Neural progenitor cell (in vitro differentiated cells): ENCODE measurements at regions not wholly inside any gene's neighbourhood (a gene's known extent, or its start where the extent isn't known, plus 50 kb on each side); places are given as distances from the start of the nearest gene placed in this dataset.
"Not testable (repeated sequence)": the region's sequence is repeated elsewhere in the genome, so short reads cannot be mapped to it uniquely, and the experiment has no call there.

Experiments
- DNase-seq: peaks from one replicate; pipeline ENCODE4 v3.0.0-alpha.2; 2016; ENCODE audit warnings: low spot score
- H2AFZ ChIP-seq: fragments of 200-600 bp; sonication (generic); replicated peaks from 2 replicates; pipeline ENCODE4 v1.6.1; 2016; ENCODE audit warnings: antibody characterized with exemption
- H3F3A ChIP-seq: fragments of 200-600 bp; sonication (generic); 2 replicates; pipeline ENCODE4 v1.6.1; 2016; ENCODE audit warnings: antibody characterized with exemption, low read depth
- H3K27ac ChIP-seq: fragments of 200-600 bp; sonication (generic); 2 replicates; pipeline ENCODE4 v1.5.1; 2016; ENCODE audit warnings: mild to moderate bottlenecking
- H3K27me3 ChIP-seq: fragments of 200-600 bp; sonication (generic); 2 replicates; pipeline ENCODE4 v1.6.1; 2016; ENCODE audit warnings: mild to moderate bottlenecking, moderate library complexity
- H3K36me3 ChIP-seq: fragments of 200-600 bp; sonication (generic); 2 replicates; pipeline ENCODE4 v1.5.1; 2016
- H3K4me1 ChIP-seq: fragments of 200-600 bp; sonication (generic); 2 replicates; pipeline ENCODE4 v1.6.1; 2016; ENCODE audit warnings: mixed run types
- H3K4me2 ChIP-seq: fragments of 200-600 bp; sonication (generic); 2 replicates; pipeline ENCODE4 v1.6.1; 2016
- H3K4me3 ChIP-seq: fragments of 200-600 bp; sonication (generic); 2 replicates; pipeline ENCODE4 v1.5.1; 2016
- H3K79me2 ChIP-seq: fragments of 200-600 bp; sonication (generic); 2 replicates; pipeline ENCODE4 v1.6.1; 2016; ENCODE audit warnings: low read depth
- H3K9ac ChIP-seq: fragments of 200-600 bp; sonication (generic); 2 replicates; pipeline ENCODE4 v1.6.1; 2016
- H3K9me3 ChIP-seq: fragments of 200-600 bp; sonication (generic); 2 replicates; pipeline ENCODE4 v1.5.1; 2016; ENCODE audit warnings: low read depth
- H4K20me1 ChIP-seq: fragments of 200-600 bp; sonication (generic); 2 replicates; pipeline ENCODE4 v1.6.1; 2016; ENCODE audit warnings: low read depth
- H3K27ac Mint-ChIP-seq: 3 replicates; pipeline ENCODE4 v1.8.0; 2021; ENCODE audit warnings: mixed read lengths
- H3K27me3 Mint-ChIP-seq: 2 replicates; pipeline ENCODE4 v1.8.0; 2022; ENCODE audit warnings: low read depth, mild to moderate bottlenecking, inconsistent platforms, moderate library complexity, mixed read lengths; ENCODE audit not compliant: insufficient read depth
- H3K36me3 Mint-ChIP-seq: 3 replicates; pipeline ENCODE4 v1.8.0; 2021; ENCODE audit warnings: mixed read lengths
- H3K4me1 Mint-ChIP-seq: 3 replicates; pipeline ENCODE4 v1.8.0; 2021; ENCODE audit warnings: mixed read lengths
- H3K4me3 Mint-ChIP-seq: 3 replicates; pipeline ENCODE4 v1.8.0; 2021; ENCODE audit warnings: mild to moderate bottlenecking, moderate library complexity, mixed read lengths
- H3K9me3 Mint-ChIP-seq: 3 replicates; pipeline ENCODE4 v1.8.0; 2020; ENCODE audit warnings: mixed read lengths

- H3K27me3 Mint-ChIP-seq, H3K4me3 Mint-ChIP-seq, H3K79me2 ChIP-seq, H3K9me3 Mint-ChIP-seq, H2AFZ ChIP-seq, DNase-seq, H3K27ac Mint-ChIP-seq, H3K4me3 ChIP-seq, H3K9me3 ChIP-seq, H3K4me2 ChIP-seq, H3F3A ChIP-seq, H4K20me1 ChIP-seq, H3K9ac ChIP-seq, H3K27me3 ChIP-seq, H3K36me3 Mint-ChIP-seq, H3K4me1 ChIP-seq, H3K27ac ChIP-seq, H3K36me3 ChIP-seq: not testable (repeated sequence)
- H3K4me1 Mint-ChIP-seq = peaks cover 11% of the 10 kb centered on the region
These were observed 161.0 kb downstream of the SPATA31A6 start for GRCh38 chr9:42344508-42344907.

- H3K4me2 ChIP-seq, H2AFZ ChIP-seq, H3K27me3 ChIP-seq, H3K79me2 ChIP-seq, H3K9me3 Mint-ChIP-seq, H3K27ac Mint-ChIP-seq, H3K36me3 Mint-ChIP-seq, H3K9ac ChIP-seq, H3K4me3 ChIP-seq, H3K27me3 Mint-ChIP-seq, H3F3A ChIP-seq, DNase-seq, H3K27ac ChIP-seq, H3K4me1 Mint-ChIP-seq, H4K20me1 ChIP-seq, H3K9me3 ChIP-seq, H3K4me1 ChIP-seq, H3K4me3 Mint-ChIP-seq, H3K36me3 ChIP-seq: not testable (repeated sequence)
These were observed 163.5 kb downstream of the SPATA31A6 start for GRCh38 chr9:42346916-42347315.

GRCh38 chr9:42349181-42349580 is 165.7 kb downstream of the SPATA31A6 start:
- H4K20me1 ChIP-seq, H3K4me1 ChIP-seq, H3K36me3 ChIP-seq, H3K4me3 ChIP-seq, H3K27me3 Mint-ChIP-seq, H3K36me3 Mint-ChIP-seq, H3F3A ChIP-seq, H3K4me1 Mint-ChIP-seq, H3K4me2 ChIP-seq, DNase-seq, H3K9me3 ChIP-seq, H3K27ac ChIP-seq, H3K79me2 ChIP-seq, H3K4me3 Mint-ChIP-seq, H3K27ac Mint-ChIP-seq, H3K9ac ChIP-seq, H3K27me3 ChIP-seq, H3K9me3 Mint-ChIP-seq, H2AFZ ChIP-seq: not testable (repeated sequence)

- H3F3A ChIP-seq, H3K36me3 Mint-ChIP-seq, H4K20me1 ChIP-seq, H3K27me3 Mint-ChIP-seq, H2AFZ ChIP-seq, H3K27ac Mint-ChIP-seq, H3K79me2 ChIP-seq, H3K4me3 ChIP-seq, H3K36me3 ChIP-seq, DNase-seq, H3K4me1 Mint-ChIP-seq, H3K27ac ChIP-seq, H3K9me3 Mint-ChIP-seq, H3K27me3 ChIP-seq, H3K4me2 ChIP-seq, H3K4me3 Mint-ChIP-seq, H3K9me3 ChIP-seq, H3K4me1 ChIP-seq, H3K9ac ChIP-seq: not testable (repeated sequence)
These were observed 167.0 kb downstream of the SPATA31A6 start for GRCh38 chr9:42350412-42350811.

DNA sequence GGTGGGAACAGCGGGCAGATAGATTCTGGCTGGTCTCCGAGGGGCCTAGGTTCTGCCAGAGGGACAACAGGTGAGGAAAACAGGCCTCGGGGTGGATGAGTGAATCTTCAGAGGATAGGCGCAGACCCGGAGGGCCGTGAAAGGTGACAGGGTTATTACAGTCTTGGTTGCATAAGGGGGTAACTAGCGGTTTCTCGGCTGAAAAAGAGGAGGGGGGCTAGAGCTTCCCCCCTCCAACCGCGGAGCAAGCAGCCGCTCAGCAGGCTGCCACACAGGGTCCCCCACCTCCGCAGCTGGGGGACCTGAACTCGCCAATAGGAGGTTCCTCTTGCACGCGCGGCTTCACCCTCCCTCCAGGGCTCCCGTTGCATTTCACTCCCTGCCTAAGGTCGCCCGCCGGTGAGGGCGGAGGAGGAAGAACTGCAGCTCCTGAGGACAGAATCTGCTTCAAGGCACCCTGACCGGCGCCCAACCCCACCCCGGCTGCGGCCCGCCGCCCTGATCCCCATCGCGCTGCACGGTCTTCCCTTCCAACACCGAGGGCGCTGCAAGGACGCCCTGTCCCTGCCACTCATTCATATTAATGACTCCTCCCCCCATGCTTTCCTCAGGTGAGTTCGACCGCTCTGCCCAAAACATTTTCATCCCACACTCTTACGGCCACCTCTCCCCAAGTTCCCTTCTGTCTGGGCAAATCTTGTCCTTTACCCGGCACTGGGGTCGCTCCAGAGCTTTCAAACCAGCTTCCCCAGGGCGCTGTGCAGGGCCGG is 174.3 kb downstream of the SPATA31A6 start:
- H3K9me3 ChIP-seq, H4K20me1 ChIP-seq, H3K27ac ChIP-seq, H3K36me3 ChIP-seq, H3K9me3 Mint-ChIP-seq, H3K79me2 ChIP-seq, H3K27me3 ChIP-seq, DNase-seq, H3K36me3 Mint-ChIP-seq, H3K27ac Mint-ChIP-seq, H3K9ac ChIP-seq: not testable (repeated sequence)
- peaks cover 10% of the 10 kb centered on the region for H3F3A ChIP-seq
- peak overlapping the region; percentile 71 for H3K4me2 ChIP-seq
- H3K27me3 Mint-ChIP-seq = peaks cover 11% of the 10 kb centered on the region
- H3K4me1 Mint-ChIP-seq = peaks cover 30% of the 10 kb centered on the region
- H3K4me1 ChIP-seq = peaks cover 25% of the 10 kb centered on the region
- peak overlapping the region; percentile 22 for H3K4me3 ChIP-seq
- H2AFZ ChIP-seq = peak overlapping the region; percentile 2
- peak overlapping the region; percentile 56 for H3K4me3 Mint-ChIP-seq

GRCh38 chr9:42358626-42359247 is 175.3 kb downstream of the SPATA31A6 start:
- peak; percentile 52 for DNase-seq
- not testable (repeated sequence) for H3K36me3 Mint-ChIP-seq, H4K20me1 ChIP-seq, H3K27me3 ChIP-seq, H3K9me3 ChIP-seq, H3K79me2 ChIP-seq, H3K9ac ChIP-seq, H3K9me3 Mint-ChIP-seq, H2AFZ ChIP-seq, H3K36me3 ChIP-seq, H3K27ac ChIP-seq
- Histone ChIP-seq H3K4me2 (peak overlapping the region; percentile 71), H3K4me3 (peak overlapping the region; percentile 22), H3F3A (peaks cover 10% of the 10 kb centered on the region), H3K4me1 (peaks cover 25% of the 10 kb centered on the region)
- Mint-ChIP-seq H3K27me3 (peaks cover 11% of the 10 kb centered on the region), H3K27ac (peak overlapping the region; percentile 5), H3K4me3 (peak overlapping the region; percentile 10), H3K4me1 (peaks cover 30% of the 10 kb centered on the region)

DNA sequence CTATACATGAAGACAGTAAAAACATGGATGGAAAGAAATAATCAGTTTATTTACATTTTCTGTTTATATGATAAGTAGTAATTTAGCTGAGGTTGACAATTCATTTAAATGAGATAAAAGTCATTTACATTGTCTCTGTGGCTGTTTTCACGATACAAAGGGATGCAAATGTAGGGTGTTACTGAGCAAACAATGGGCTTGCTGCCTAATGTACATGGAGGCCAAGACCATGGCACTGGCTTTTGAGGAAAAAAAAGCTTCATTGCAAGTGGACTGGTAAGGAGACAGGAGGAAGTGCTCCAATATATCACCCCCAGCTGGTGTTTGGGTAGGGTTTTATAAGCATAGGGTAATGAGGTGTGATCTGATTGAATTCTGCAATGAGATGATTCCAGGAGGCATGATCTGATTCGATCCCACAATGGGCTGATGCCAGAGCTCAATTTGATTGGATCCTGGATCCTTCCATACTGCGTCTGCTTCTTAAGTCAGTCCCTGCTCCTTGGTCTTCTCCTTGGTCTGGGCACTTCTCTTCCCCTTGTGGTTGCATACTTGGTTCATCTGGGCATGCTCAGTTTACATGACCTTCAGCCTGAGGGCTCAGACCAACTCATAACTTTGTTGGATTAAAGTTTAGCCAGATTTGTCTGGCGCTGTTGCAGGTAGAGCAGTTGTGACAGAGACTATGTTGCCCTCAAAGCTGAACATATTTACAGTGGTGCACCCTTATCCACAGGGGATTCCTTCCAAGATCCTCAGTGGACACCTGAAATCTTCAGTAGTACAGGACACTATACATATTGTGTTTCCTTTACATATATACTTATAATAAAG is 181.2 kb downstream of the SPATA31A6 start:
- not testable (repeated sequence) for H3K4me3 ChIP-seq, H3K9ac ChIP-seq, H3K27ac ChIP-seq, H3F3A ChIP-seq, H4K20me1 ChIP-seq, H3K9me3 ChIP-seq, H3K4me2 ChIP-seq, H3K27ac Mint-ChIP-seq, H3K27me3 Mint-ChIP-seq, H3K4me3 Mint-ChIP-seq, H2AFZ ChIP-seq, H3K36me3 ChIP-seq, H3K27me3 ChIP-seq, H3K36me3 Mint-ChIP-seq, DNase-seq, H3K79me2 ChIP-seq
- peaks cover 12% of the 10 kb centered on the region for H3K4me1 Mint-ChIP-seq
- H3K9me3 Mint-ChIP-seq = peaks cover 18% of the 10 kb centered on the region
- H3K4me1 ChIP-seq = peaks cover 14% of the 10 kb centered on the region
